K562 (cell line): ENCODE measurements at regions not wholly inside any gene's neighbourhood (a gene's known extent, or its start where the extent isn't known, plus 50 kb on each side); places are given as distances from the start of the nearest gene placed in this dataset.

Source experiments
- CBFA2T2 ChIP-seq: fragments of 450-650 bp; conservative IDR thresholded peaks from 2 replicates; pipeline ENCODE4 v1.6.1; 2017; ENCODE audit warnings: mild to moderate bottlenecking
- CC2D1A ChIP-seq: fragments of 450-650 bp; IDR thresholded peaks from 2 replicates; pipeline ENCODE4 v1.6.1; 2017; ENCODE audit warnings: mild to moderate bottlenecking
- EGR1 ChIP-seq: fragments of 450-650 bp; conservative IDR thresholded peaks from 2 replicates; pipeline ENCODE4 v1.6.1; 2017; ENCODE audit warnings: mild to moderate bottlenecking
- FOXA3 ChIP-seq, 2 experiments: fragments of 450-650 bp in 1 of 2; sonication (generic) in 1 of 2; formaldehyde crosslinking; IDR thresholded peaks in 1 of 2; conservative IDR thresholded peaks in 1 of 2; 2 replicates each; pipeline versions ENCODE4 v1.4.0 to v1.8.0; 2020 to 2022; ENCODE audit warnings: mild to moderate bottlenecking in 2 of 2, missing genetic modification reagents in 1 of 2
- HLTF ChIP-seq: fragments of 450-650 bp; IDR thresholded peaks from 2 replicates; pipeline ENCODE4 v1.6.1; 2016
- ILF3 ChIP-seq: fragments of 450-650 bp; IDR thresholded peaks from 2 replicates; pipeline ENCODE4 v1.6.1; 2018; ENCODE audit warnings: antibody characterized with exemption, mild to moderate bottlenecking, moderate library complexity, borderline replicate concordance
- KAT7 ChIP-seq: sonication (generic); formaldehyde crosslinking; IDR thresholded peaks from 2 replicates; pipeline ENCODE4 v1.8.0; 2022; ENCODE audit warnings: missing genetic modification reagents, mild to moderate bottlenecking, borderline replicate concordance
- MEF2D ChIP-seq: conservative IDR thresholded peaks from 2 replicates; pipeline ENCODE4 v1.6.1; 2016; ENCODE audit warnings: low read depth, missing genetic modification characterization, missing compliant biosample characterization
- NR2F6 ChIP-seq: fragments of 450-650 bp; formaldehyde crosslinking; IDR thresholded peaks from 2 replicates; pipeline ENCODE4 v1.4.0; 2020; ENCODE audit warnings: mild to moderate bottlenecking
- SMAD3 ChIP-seq: fragments of 450-650 bp; formaldehyde crosslinking; conservative IDR thresholded peaks from 2 replicates; pipeline ENCODE4 v1.4.0; 2020; ENCODE audit warnings: mild to moderate bottlenecking
- TARDBP ChIP-seq: fragments of 450-650 bp; IDR thresholded peaks from 2 replicates; pipeline ENCODE4 v1.6.1; 2016
- U2AF1 ChIP-seq: fragments of 200-400 bp; formaldehyde crosslinking; optimal IDR thresholded peaks from 2 replicates; pipeline ENCODE3; 2017; ENCODE audit warnings: mild to moderate bottlenecking, low read depth, low read length, moderate library complexity
- WHSC1 ChIP-seq: IDR thresholded peaks from one replicate; pipeline ENCODE4 v1.6.1; 2012; ENCODE audit warnings: low read length, control low read depth, inconsistent platforms
- YY1 ChIP-seq, 3 experiments: IDR thresholded peaks; 2 replicates each; pipeline ENCODE4 v1.6.1; 2011; ENCODE audit warnings: low read length in 2 of 3, mild to moderate bottlenecking in 2 of 3, moderate library complexity in 2 of 3, borderline replicate concordance in 1 of 3, control low read depth in 1 of 3, low read depth in 1 of 3; ENCODE audit not compliant: insufficient read depth in 3 of 3, insufficient replicate concordance in 2 of 3, control insufficient read depth in 1 of 3, insufficient read length in 1 of 3; ENCODE audit errors: extremely low read depth in 1 of 3
- ZNF77 ChIP-seq: fragments of 250-450 bp; sonication (Bioruptor Pico); IDR thresholded peaks from 2 replicates; pipeline ENCODE4 v1.5.0; 2020
- TF ChIP-seq, protein P1 (sequence below): sonication (generic); formaldehyde crosslinking; IDR thresholded peaks from 2 replicates; pipeline ENCODE4 v1.8.0; 2022; ENCODE audit warnings: missing genetic modification reagents, mild to moderate bottlenecking, moderate library complexity, borderline replicate concordance
- TF ChIP-seq, protein P2 (sequence below): fragments of 450-650 bp; IDR thresholded peaks from 2 replicates; pipeline ENCODE4 v1.6.1; 2016; ENCODE audit warnings: missing biosample characterization, missing genetic modification characterization
- TF ChIP-seq, protein P3 (sequence below): fragments of 250-450 bp; sonication (Bioruptor Pico); IDR thresholded peaks from 2 replicates; pipeline ENCODE4 v1.4.0; 2020; ENCODE audit warnings: borderline replicate concordance
- TF ChIP-seq, protein P4 (sequence below): fragments of 200-800 bp; sonication (Bioruptor generic); IDR thresholded peaks from 2 replicates; pipeline ENCODE4 v1.6.1; 2017; ENCODE audit warnings: missing genetic modification characterization, missing compliant biosample characterization
- TF ChIP-seq, protein P5 (sequence below): fragments of 450-650 bp; IDR thresholded peaks from 2 replicates; pipeline ENCODE4 v1.6.1; 2014; ENCODE audit warnings: low read depth, mild to moderate bottlenecking, moderate library complexity, borderline replicate concordance

DNA sequence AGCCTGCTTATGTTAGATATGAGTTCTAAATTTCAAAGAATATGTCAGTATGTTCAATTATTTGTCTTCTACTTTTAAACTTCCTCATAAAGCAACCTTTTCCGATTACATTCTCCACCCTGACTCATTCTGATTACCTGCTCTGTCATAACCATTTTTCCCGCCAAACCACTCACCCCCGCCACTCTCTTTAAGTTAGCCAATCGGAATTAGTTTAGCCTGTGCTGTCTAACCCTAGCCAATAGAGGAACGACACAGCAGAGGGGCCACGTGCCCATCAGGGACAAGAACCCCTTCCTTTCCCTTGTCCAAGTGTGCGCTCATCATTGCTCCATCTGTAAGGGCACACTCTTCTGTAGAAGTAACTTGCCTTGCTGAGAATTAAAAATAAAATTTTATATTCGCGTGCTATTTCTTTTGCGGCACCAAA lies 91.4 kb downstream of the CCDC71L start (continued):
- TF ChIP-seq, protein P1, sequence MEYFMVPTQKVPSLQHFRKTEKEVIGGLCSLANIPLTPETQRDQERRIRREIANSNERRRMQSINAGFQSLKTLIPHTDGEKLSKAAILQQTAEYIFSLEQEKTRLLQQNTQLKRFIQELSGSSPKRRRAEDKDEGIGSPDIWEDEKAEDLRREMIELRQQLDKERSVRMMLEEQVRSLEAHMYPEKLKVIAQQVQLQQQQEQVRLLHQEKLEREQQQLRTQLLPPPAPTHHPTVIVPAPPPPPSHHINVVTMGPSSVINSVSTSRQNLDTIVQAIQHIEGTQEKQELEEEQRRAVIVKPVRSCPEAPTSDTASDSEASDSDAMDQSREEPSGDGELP (CRISPR knock-in tag): peak; percentile 49
- no peak for TF ChIP-seq ZNF77
- no peak for TF ChIP-seq YY1 (IDR thresholded peaks at IDR 0.05; ENCODE audit: borderline replicate concordance in 1 of 3, control insufficient read depth in 1 of 3, extremely low read depth in 1 of 3, insufficient read depth in 3 of 3, insufficient read length in 1 of 3, insufficient replicate concordance in 2 of 3, low read depth in 1 of 3, low read length in 2 of 3)
- TF ChIP-seq, protein P2, sequence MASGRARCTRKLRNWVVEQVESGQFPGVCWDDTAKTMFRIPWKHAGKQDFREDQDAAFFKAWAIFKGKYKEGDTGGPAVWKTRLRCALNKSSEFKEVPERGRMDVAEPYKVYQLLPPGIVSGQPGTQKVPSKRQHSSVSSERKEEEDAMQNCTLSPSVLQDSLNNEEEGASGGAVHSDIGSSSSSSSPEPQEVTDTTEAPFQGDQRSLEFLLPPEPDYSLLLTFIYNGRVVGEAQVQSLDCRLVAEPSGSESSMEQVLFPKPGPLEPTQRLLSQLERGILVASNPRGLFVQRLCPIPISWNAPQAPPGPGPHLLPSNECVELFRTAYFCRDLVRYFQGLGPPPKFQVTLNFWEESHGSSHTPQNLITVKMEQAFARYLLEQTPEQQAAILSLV (tag): peak; percentile 95
- TF ChIP-seq HLTF: no peak
- no peak; a peak in 1 of 4 replicates for TF ChIP-seq FOXA3 (CRISPR knock-in tag; conservative IDR thresholded peaks at IDR 0.05 in 1 of 2, IDR thresholded peaks at IDR 0.05 in 1 of 2)
- no peak for TF ChIP-seq TARDBP
- no peak for TF ChIP-seq CBFA2T2
- no peak; the same call in none of the 2 replicates for TF ChIP-seq EGR1
- TF ChIP-seq KAT7: no peak; the same call in 1 of the 2 replicates
- TF ChIP-seq WHSC1: no peak
- peak; percentile 34 for TF ChIP-seq CC2D1A
- TF ChIP-seq, protein P3, sequence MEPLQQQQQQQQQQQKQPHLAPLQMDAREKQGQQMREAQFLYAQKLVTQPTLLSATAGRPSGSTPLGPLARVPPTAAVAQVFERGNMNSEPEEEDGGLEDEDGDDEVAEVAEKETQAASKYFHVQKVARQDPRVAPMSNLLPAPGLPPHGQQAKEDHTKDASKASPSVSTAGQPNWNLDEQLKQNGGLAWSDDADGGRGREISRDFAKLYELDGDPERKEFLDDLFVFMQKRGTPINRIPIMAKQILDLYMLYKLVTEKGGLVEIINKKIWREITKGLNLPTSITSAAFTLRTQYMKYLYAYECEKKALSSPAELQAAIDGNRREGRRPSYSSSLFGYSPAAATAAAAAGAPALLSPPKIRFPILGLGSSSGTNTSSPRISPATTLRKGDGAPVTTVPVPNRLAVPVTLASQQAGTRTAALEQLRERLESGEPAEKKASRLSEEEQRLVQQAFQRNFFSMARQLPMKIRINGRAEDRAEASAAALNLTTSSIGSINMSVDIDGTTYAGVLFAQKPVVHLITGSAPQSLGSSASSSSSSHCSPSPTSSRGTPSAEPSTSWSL (CRISPR knock-in tag): peak; percentile 92
- TF ChIP-seq NR2F6: peak; percentile 54; the same call in 1 of the 2 replicates
- TF ChIP-seq SMAD3 (CRISPR knock-in tag): peak; percentile 91; the same call in 1 of the 2 replicates
- TF ChIP-seq, protein P4, sequence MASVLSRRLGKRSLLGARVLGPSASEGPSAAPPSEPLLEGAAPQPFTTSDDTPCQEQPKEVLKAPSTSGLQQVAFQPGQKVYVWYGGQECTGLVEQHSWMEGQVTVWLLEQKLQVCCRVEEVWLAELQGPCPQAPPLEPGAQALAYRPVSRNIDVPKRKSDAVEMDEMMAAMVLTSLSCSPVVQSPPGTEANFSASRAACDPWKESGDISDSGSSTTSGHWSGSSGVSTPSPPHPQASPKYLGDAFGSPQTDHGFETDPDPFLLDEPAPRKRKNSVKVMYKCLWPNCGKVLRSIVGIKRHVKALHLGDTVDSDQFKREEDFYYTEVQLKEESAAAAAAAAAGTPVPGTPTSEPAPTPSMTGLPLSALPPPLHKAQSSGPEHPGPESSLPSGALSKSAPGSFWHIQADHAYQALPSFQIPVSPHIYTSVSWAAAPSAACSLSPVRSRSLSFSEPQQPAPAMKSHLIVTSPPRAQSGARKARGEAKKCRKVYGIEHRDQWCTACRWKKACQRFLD (CRISPR knock-in tag): peak; percentile 91
- TF ChIP-seq U2AF1: no peak
- peak; percentile 59 for TF ChIP-seq MEF2D (tag)
- TF ChIP-seq, protein P5, sequence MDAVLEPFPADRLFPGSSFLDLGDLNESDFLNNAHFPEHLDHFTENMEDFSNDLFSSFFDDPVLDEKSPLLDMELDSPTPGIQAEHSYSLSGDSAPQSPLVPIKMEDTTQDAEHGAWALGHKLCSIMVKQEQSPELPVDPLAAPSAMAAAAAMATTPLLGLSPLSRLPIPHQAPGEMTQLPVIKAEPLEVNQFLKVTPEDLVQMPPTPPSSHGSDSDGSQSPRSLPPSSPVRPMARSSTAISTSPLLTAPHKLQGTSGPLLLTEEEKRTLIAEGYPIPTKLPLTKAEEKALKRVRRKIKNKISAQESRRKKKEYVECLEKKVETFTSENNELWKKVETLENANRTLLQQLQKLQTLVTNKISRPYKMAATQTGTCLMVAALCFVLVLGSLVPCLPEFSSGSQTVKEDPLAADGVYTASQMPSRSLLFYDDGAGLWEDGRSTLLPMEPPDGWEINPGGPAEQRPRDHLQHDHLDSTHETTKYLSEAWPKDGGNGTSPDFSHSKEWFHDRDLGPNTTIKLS: no peak; the same call in 1 of the 2 replicates
- no peak for TF ChIP-seq ILF3
